SK-N-SH (cell line): ENCODE measurements at regions not wholly inside any gene's neighbourhood (a gene's known extent, or its start where the extent isn't known, plus 50 kb on each side); places are given as distances from the start of the nearest gene placed in this dataset.

Experiments
- CTCF ChIA-PET: fragments of 300-600, 350-600 bp; formaldehyde crosslinking; extraction: SDS; loops from one replicate; lab custom pipeline; 2021; lab: Yijun Ruan, JAX
- POLR2A ChIA-PET: fragments of 350-600 bp; sonication (Branson Sonifier 250); formaldehyde crosslinking; extraction: SDS; loops from one replicate; lab custom pipeline; 2020; ENCODE audit warnings: antibody characterized with exemption, inconsistent platforms; lab: Yijun Ruan, JAX
- DNase-seq: peaks from one replicate; pipeline ENCODE4 v3.0.0; 2012
- H2AFZ ChIP-seq: fragments of 200-600 bp; sonication (generic); 2 replicates; pipeline ENCODE4 v1.8.1; 2016; ENCODE audit warnings: antibody characterized with exemption, mild to moderate bottlenecking, low read depth
- H3F3A ChIP-seq: fragments of 200-600 bp; sonication (generic); replicated peaks from 2 replicates; pipeline ENCODE3; 2016; ENCODE audit warnings: antibody characterized with exemption, mild to moderate bottlenecking; ENCODE audit not compliant: insufficient read depth
- H3K27ac ChIP-seq, 2 experiments: fragments of 200-500 bp in 1 of 2; fragments of 200-600 bp in 1 of 2; sonication (Bioruptor generic) in 1 of 2; sonication (generic), shearing (Covaris generic) in 1 of 2; 2 replicates each; pipeline versions ENCODE4 v1.5.1 to v1.6.1; 2014 to 2016; ENCODE audit warnings: low read depth in 2 of 2, inconsistent platforms in 1 of 2, low read length in 1 of 2, mild to moderate bottlenecking in 1 of 2, mixed read lengths in 1 of 2
- H3K27me3 ChIP-seq: fragments of 200-600 bp; sonication (generic), shearing (Covaris generic); 2 replicates; pipeline ENCODE4 v1.6.1; 2016; ENCODE audit warnings: mixed run types; ENCODE audit not compliant: insufficient read depth
- H3K36me3 ChIP-seq, 2 experiments: fragments of 200-500 bp in 1 of 2; fragments of 200-600 bp in 1 of 2; sonication (Bioruptor generic) in 1 of 2; sonication (generic) in 1 of 2; replicated peaks in 1 of 2; 2 replicates each; pipeline versions ENCODE3 to v1.5.1; 2014 to 2016; ENCODE audit warnings: low read length in 1 of 2, mild to moderate bottlenecking in 1 of 2; ENCODE audit not compliant: insufficient read depth in 2 of 2, control insufficient read depth in 1 of 2
- H3K4me1 ChIP-seq, 2 experiments: fragments of 200-500 bp in 1 of 2; fragments of 200-600 bp in 1 of 2; sonication (Bioruptor generic) in 1 of 2; sonication (generic), shearing (Covaris generic) in 1 of 2; 2 replicates each; pipeline versions ENCODE4 v1.5.1 to v1.6.1; 2014 to 2016; ENCODE audit warnings: low read depth in 1 of 2, low read length in 1 of 2, mixed run types in 1 of 2; ENCODE audit not compliant: insufficient read depth in 2 of 2, control insufficient read depth in 1 of 2
- H3K4me2 ChIP-seq: fragments of 200-600 bp; sonication (generic), shearing (Covaris generic); 2 replicates; pipeline ENCODE4 v1.6.1; 2017; ENCODE audit warnings: mixed run types
- H3K4me3 ChIP-seq, 2 experiments: fragments of 200-500 bp in 1 of 2; fragments of 200-600 bp in 1 of 2; sonication (Bioruptor generic) in 1 of 2; sonication (generic), shearing (Covaris generic) in 1 of 2; 2 replicates each; pipeline versions ENCODE4 v1.5.1 to v1.8.1; 2014 to 2016; ENCODE audit warnings: low read depth in 2 of 2, inconsistent platforms in 1 of 2, low read length in 1 of 2, mild to moderate bottlenecking in 1 of 2, mixed read lengths in 1 of 2, moderate library complexity in 1 of 2
- H3K79me2 ChIP-seq: fragments of 200-600 bp; sonication (generic); 2 replicates; pipeline ENCODE4 v1.8.1; 2017; ENCODE audit warnings: mild to moderate bottlenecking; ENCODE audit not compliant: insufficient read depth
- H3K9ac ChIP-seq: fragments of 200-600 bp; sonication (generic); 2 replicates; pipeline ENCODE4 v1.6.1; 2017; ENCODE audit warnings: mixed run types
- H3K9me2 ChIP-seq: fragments of 200-600 bp; sonication (generic); 2 replicates; pipeline ENCODE4 v1.6.1; 2017; ENCODE audit warnings: mixed run types
- H3K9me3 ChIP-seq: fragments of 200-600 bp; sonication (generic); 2 replicates; pipeline ENCODE4 v1.6.1; 2017; ENCODE audit warnings: mixed run types, mild to moderate bottlenecking, moderate library complexity
- H4K20me1 ChIP-seq: fragments of 200-600 bp; sonication (generic); 2 replicates; pipeline ENCODE4 v1.6.1; 2017; ENCODE audit warnings: mild to moderate bottlenecking, mixed run types; ENCODE audit not compliant: insufficient read depth
- CHD2 ChIP-seq: fragments of 150-350 bp; IDR thresholded peaks from 2 replicates; pipeline ENCODE4 v1.6.1; 2018; ENCODE audit warnings: low read length; ENCODE audit not compliant: partially characterized antibody
- ELF1 ChIP-seq: IDR thresholded peaks from 2 replicates; pipeline ENCODE4 v1.4.0; 2012
- EZH2phosphoT487 ChIP-seq: fragments of 200-600 bp; sonication (generic); IDR thresholded peaks from 2 replicates; pipeline ENCODE4 v1.6.1; 2017; ENCODE audit warnings: low read depth, mixed run types, mild to moderate bottlenecking, antibody characterized with exemption, moderate library complexity, borderline replicate concordance
- FOXJ3 ChIP-seq: sonication (generic); formaldehyde crosslinking; IDR thresholded peaks from 2 replicates; pipeline ENCODE4 v1.5.1; 2020; ENCODE audit warnings: mild to moderate bottlenecking, missing genetic modification reagents
- FOXM1 ChIP-seq: IDR thresholded peaks from 2 replicates; pipeline ENCODE4 v1.4.0; 2012; ENCODE audit warnings: low read depth, mild to moderate bottlenecking
- NFIC ChIP-seq: IDR thresholded peaks from 2 replicates; pipeline ENCODE4 v1.4.0; 2012; ENCODE audit warnings: borderline replicate concordance
- RAD21 ChIP-seq: IDR thresholded peaks from 2 replicates; pipeline ENCODE4 v1.6.1; 2012; ENCODE audit warnings: mild to moderate bottlenecking, low read length
- RFX5 ChIP-seq: IDR thresholded peaks from 2 replicates; pipeline ENCODE4 v1.6.1; 2012; ENCODE audit warnings: mild to moderate bottlenecking, improper control_type of control experiment, low read length
- RXRA ChIP-seq: IDR thresholded peaks from 2 replicates; pipeline ENCODE4 v1.4.0; 2012; ENCODE audit warnings: low read depth, mild to moderate bottlenecking, borderline replicate concordance
- TEAD4 ChIP-seq: IDR thresholded peaks from 2 replicates; pipeline ENCODE4 v1.4.0; 2012; ENCODE audit warnings: mild to moderate bottlenecking, borderline replicate concordance; ENCODE audit not compliant: insufficient read depth
- WGBS: methylation state at CpG from one replicate; pipeline ENCODE4 v1.1.6; 2017; ENCODE audit warnings: low lambda C conversion rate; 5-methylcytosine and 5-hydroxymethylcytosine counted together
- TF ChIP-seq, protein P1 (sequence below): fragments of 200-600 bp; sonication (generic); IDR thresholded peaks from 2 replicates; pipeline ENCODE4 v1.6.1; 2017; ENCODE audit warnings: antibody characterized with exemption, mild to moderate bottlenecking, moderate library complexity
- TF ChIP-seq, protein P2 (sequence below): IDR thresholded peaks from 2 replicates; pipeline ENCODE4 v1.4.0; 2012; ENCODE audit warnings: low read depth, borderline replicate concordance

DNA sequence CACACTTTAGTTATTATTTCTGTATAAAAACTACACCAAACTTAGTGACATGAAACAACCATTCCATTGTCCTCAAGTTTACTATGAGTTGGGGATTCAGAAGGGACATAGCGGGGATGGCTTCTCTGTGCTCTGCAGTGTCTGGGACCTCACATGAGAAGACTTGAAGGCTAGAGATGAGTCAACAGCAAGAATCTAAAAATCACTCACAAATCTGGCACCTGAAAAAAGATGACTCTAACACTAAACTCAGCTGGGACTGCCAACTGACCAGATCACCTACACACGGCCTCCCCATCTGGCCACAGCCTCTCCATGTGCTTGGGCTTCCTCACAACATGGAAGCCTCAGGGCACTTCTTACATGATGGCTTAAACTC, 63.0 kb upstream of the EYA2 start:
- DNase-seq = no peak

DNA sequence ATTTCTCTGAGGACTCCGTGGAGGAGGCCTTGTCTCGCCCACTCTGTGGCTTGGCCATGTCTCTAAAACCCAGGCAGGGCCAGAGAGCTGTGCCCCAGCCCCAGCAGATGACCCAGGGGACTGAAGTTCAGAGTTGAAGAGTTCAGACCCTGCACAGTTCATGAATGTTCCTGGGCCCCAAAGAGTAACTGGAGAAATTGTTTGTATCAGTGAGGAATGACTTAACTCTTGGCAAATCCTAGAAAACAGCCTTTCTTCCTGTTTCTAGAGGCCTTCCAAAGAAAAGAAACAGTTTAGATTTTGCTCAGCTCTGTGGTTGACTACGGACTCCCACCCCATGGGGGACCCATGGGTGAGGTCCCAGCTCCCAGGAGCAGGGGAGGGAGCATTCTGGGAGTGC, 62.1 kb upstream of the EYA2 start:
- no peaks in the 10 kb centered on the region for H3K79me2 ChIP-seq
- H3F3A ChIP-seq = peaks cover 6% of the 10 kb centered on the region
- no peaks in the 10 kb centered on the region for H3K36me3 ChIP-seq
- no peak overlapping the region for H3K27ac ChIP-seq
- TF ChIP-seq CHD2 (no peak), ELF1 (no peak), RAD21 (no peak), FOXJ3 (no peak), RXRA (no peak), FOXM1 (no peak), NFIC (no peak), TEAD4 (no peak), RFX5 (no peak)
- TF ChIP-seq, protein P1, sequence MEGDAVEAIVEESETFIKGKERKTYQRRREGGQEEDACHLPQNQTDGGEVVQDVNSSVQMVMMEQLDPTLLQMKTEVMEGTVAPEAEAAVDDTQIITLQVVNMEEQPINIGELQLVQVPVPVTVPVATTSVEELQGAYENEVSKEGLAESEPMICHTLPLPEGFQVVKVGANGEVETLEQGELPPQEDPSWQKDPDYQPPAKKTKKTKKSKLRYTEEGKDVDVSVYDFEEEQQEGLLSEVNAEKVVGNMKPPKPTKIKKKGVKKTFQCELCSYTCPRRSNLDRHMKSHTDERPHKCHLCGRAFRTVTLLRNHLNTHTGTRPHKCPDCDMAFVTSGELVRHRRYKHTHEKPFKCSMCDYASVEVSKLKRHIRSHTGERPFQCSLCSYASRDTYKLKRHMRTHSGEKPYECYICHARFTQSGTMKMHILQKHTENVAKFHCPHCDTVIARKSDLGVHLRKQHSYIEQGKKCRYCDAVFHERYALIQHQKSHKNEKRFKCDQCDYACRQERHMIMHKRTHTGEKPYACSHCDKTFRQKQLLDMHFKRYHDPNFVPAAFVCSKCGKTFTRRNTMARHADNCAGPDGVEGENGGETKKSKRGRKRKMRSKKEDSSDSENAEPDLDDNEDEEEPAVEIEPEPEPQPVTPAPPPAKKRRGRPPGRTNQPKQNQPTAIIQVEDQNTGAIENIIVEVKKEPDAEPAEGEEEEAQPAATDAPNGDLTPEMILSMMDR = no peak
- no peaks in the 10 kb centered on the region for H3K9me2 ChIP-seq
- H2AFZ ChIP-seq = peak overlapping the region; percentile 63; the same call in 1 of the 2 replicates
- ChIA-PET CTCF (no interaction called here), POLR2A (no interaction called here)
- DNase-seq = no peak
- no peak overlapping the region for H3K9ac ChIP-seq
- H3K4me1 ChIP-seq = peaks cover 0 to 6% of the 10 kb centered on the region in 2 experiments; a peak in 1 of 4 replicates
- no peaks in the 10 kb centered on the region for H4K20me1 ChIP-seq
- no peak overlapping the region for H3K4me2 ChIP-seq
- H3K9me3 ChIP-seq = no peaks in the 10 kb centered on the region
- no peaks in the 10 kb centered on the region for H3K27me3 ChIP-seq
- H3K4me3 ChIP-seq = no peak overlapping the region
- WGBS = 30% methylated on average over 3 of the region's 3 CpGs

More for the DNA sequence above, 63.0 kb upstream of the EYA2 start:
- no peak overlapping the region for H3K27ac ChIP-seq
- H3K36me3 ChIP-seq = no peaks in the 10 kb centered on the region
- peaks cover 6% of the 10 kb centered on the region for H3F3A ChIP-seq
- H4K20me1 ChIP-seq = no peaks in the 10 kb centered on the region
- H3K79me2 ChIP-seq = no peaks in the 10 kb centered on the region
- no peak overlapping the region for H3K4me3 ChIP-seq
- CTCF ChIA-PET = no interaction called here
- H3K4me1 ChIP-seq = peaks cover 0 to 6% of the 10 kb centered on the region in 2 experiments; a peak in 1 of 4 replicates
- 86% methylated on average over 2 of the region's 2 CpGs for WGBS
- no peak overlapping the region for H2AFZ ChIP-seq
- H3K27me3 ChIP-seq = no peaks in the 10 kb centered on the region
- no peak overlapping the region for H3K4me2 ChIP-seq
- no peaks in the 10 kb centered on the region for H3K9me3 ChIP-seq
- H3K9ac ChIP-seq = no peak overlapping the region
- no peaks in the 10 kb centered on the region for H3K9me2 ChIP-seq
- TF ChIP-seq, protein P2, sequence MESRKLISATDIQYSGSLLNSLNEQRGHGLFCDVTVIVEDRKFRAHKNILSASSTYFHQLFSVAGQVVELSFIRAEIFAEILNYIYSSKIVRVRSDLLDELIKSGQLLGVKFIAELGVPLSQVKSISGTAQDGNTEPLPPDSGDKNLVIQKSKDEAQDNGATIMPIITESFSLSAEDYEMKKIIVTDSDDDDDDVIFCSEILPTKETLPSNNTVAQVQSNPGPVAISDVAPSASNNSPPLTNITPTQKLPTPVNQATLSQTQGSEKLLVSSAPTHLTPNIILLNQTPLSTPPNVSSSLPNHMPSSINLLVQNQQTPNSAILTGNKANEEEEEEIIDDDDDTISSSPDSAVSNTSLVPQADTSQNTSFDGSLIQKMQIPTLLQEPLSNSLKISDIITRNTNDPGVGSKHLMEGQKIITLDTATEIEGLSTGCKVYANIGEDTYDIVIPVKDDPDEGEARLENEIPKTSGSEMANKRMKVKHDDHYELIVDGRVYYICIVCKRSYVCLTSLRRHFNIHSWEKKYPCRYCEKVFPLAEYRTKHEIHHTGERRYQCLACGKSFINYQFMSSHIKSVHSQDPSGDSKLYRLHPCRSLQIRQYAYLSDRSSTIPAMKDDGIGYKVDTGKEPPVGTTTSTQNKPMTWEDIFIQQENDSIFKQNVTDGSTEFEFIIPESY = no peak
- TF ChIP-seq EZH2phosphoT487 = no peak
- POLR2A ChIA-PET = no interaction called here
